ENCODE measurements at regions not wholly inside any gene's neighbourhood (a gene's known extent, or its start where the extent isn't known, plus 50 kb on each side); places are given as distances from the start of the nearest gene placed in this dataset.

DNA sequence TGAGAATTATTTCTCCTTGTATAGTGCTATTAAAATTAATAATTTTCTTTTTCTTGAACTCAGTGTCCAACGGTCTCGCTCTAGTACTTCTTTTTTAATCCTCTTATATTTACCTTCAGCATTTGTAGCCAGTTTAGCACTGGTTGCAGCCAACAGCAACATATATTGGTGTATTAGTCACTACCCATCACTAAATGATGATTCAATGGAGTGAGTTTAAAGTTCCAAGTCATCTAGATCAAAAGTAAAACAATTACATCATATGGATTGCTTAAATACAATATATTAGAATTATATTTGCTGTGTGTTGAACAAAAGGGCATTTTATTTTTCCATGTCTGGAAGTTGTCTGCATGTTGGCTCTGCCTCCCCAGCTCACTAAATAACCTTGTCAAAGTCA lies 591.8 kb downstream of the ADGRL2 start:
- Histone ChIP-seq H3K4me3 (ENCODE audit: low read depth in 1 of 2, low read length in 2 of 2) (no peak overlapping the region), H3K27ac (ENCODE audit: low read depth in 2 of 2, low read length in 1 of 2) (no peak overlapping the region), H3K9me3 (ENCODE audit: control insufficient read depth in 2 of 2, insufficient read depth in 1 of 2, low read depth in 1 of 2, low read length in 1 of 2) (peaks cover 0 to 2% of the 10 kb centered on the region in 2 donors), H3K27me3 (ENCODE audit: control insufficient read depth in 1 of 2, insufficient read depth in 2 of 2, low read length in 2 of 2) (no peaks in the 10 kb centered on the region), H3K4me1 (ENCODE audit: control insufficient read depth in 2 of 2, insufficient read depth in 2 of 2, low read length in 1 of 2) (no peaks in the 10 kb centered on the region), H3K36me3 (ENCODE audit: control insufficient read depth in 2 of 2, insufficient read depth in 2 of 2, low read length in 1 of 2) (no peaks in the 10 kb centered on the region)
- WGBS, 2 donors: 56 to 78% methylated on average over 2 of the region's 2 CpGs

GRCh38 chr1:82391712-82392111 lies 591.0 kb downstream of the ADGRL2 start:
- Histone ChIP-seq H3K9me3 (ENCODE audit: control insufficient read depth in 2 of 2, insufficient read depth in 1 of 2, low read depth in 1 of 2, low read length in 1 of 2) (peaks cover 0 to 2% of the 10 kb centered on the region in 2 donors), H3K27me3 (ENCODE audit: control insufficient read depth in 1 of 2, insufficient read depth in 2 of 2, low read length in 2 of 2) (no peaks in the 10 kb centered on the region), H3K36me3 (ENCODE audit: control insufficient read depth in 2 of 2, insufficient read depth in 2 of 2, low read length in 1 of 2) (no peaks in the 10 kb centered on the region), H3K27ac (ENCODE audit: low read depth in 2 of 2, low read length in 1 of 2) (no peak overlapping the region), H3K4me1 (ENCODE audit: control insufficient read depth in 2 of 2, insufficient read depth in 2 of 2, low read length in 1 of 2) (no peaks in the 10 kb centered on the region), H3K4me3 (ENCODE audit: low read depth in 1 of 2, low read length in 2 of 2) (no peak overlapping the region)
- 72 to 78% methylated on average over 2 of the region's 2 CpGs for WGBS, 2 donors

DNA sequence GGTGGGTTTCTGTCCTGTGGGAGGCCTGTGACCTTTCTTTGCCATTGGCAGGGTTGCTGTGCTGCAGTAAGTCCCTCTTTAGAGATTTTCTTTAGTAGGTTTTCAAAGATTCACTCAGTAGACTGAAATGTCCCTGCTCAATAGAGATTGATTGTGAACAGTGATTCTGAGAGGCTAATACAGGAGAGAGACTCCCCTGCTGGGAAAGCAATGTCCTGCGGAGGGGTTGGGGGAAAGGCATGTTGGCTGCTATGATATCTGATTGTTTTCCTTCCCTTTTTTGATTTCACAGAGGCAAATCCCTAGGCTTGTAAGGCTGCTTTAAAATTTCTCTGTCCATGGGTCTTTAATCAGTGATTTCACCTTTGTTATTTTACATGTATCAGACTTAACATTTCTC lies 589.9 kb downstream of the ADGRL2 start:
- Histone ChIP-seq H3K27ac (ENCODE audit: low read depth in 2 of 2, low read length in 1 of 2) (no peak overlapping the region), H3K4me3 (ENCODE audit: low read depth in 1 of 2, low read length in 2 of 2) (no peak overlapping the region), H3K9me3 (ENCODE audit: control insufficient read depth in 2 of 2, insufficient read depth in 1 of 2, low read depth in 1 of 2, low read length in 1 of 2) (no peaks in the 10 kb centered on the region), H3K36me3 (ENCODE audit: control insufficient read depth in 2 of 2, insufficient read depth in 2 of 2, low read length in 1 of 2) (no peaks in the 10 kb centered on the region), H3K4me1 (ENCODE audit: control insufficient read depth in 2 of 2, insufficient read depth in 2 of 2, low read length in 1 of 2) (no peaks in the 10 kb centered on the region), H3K27me3 (ENCODE audit: control insufficient read depth in 1 of 2, insufficient read depth in 2 of 2, low read length in 2 of 2) (no peaks in the 10 kb centered on the region)
- WGBS, 2 donors: 67 to 90% methylated on average over 1 of the region's 1 CpG

DNA sequence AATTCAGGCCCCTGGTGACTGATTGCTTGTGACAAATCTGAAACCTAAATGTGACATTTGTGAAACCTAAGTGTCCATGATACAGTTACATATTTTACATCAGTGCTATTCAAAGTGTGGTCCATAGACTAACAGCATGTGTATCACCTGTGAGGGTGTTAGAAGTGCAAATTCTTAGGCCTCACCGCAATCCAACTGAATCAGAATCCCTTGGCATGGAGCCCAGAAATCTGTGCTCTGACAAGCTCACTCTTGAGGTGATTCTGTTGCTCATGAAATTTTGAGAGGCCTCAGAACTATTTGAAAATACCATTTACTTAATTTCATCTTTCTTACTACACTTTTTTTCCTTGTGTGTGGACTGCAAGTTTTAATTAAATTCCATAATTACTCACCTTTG lies 587.9 kb downstream of the ADGRL2 start:
- no peaks in the 10 kb centered on the region for H3K4me1 ChIP-seq (ENCODE audit: control insufficient read depth in 2 of 2, insufficient read depth in 2 of 2, low read length in 1 of 2)
- H3K9me3 ChIP-seq (ENCODE audit: control insufficient read depth in 2 of 2, insufficient read depth in 1 of 2, low read depth in 1 of 2, low read length in 1 of 2): no peaks in the 10 kb centered on the region
- no peak overlapping the region for H3K27ac ChIP-seq (ENCODE audit: low read depth in 2 of 2, low read length in 1 of 2)
- H3K36me3 ChIP-seq (ENCODE audit: control insufficient read depth in 2 of 2, insufficient read depth in 2 of 2, low read length in 1 of 2): no peaks in the 10 kb centered on the region
- no peaks in the 10 kb centered on the region for H3K27me3 ChIP-seq (ENCODE audit: control insufficient read depth in 1 of 2, insufficient read depth in 2 of 2, low read length in 2 of 2)
- no peak overlapping the region for H3K4me3 ChIP-seq (ENCODE audit: low read depth in 1 of 2, low read length in 2 of 2)
- WGBS, 2 donors: 49 to 72% methylated on average over 1 of the region's 1 CpG

- H3K27me3 ChIP-seq (ENCODE audit: control insufficient read depth in 1 of 2, insufficient read depth in 2 of 2, low read length in 2 of 2): no peaks in the 10 kb centered on the region
- no peaks in the 10 kb centered on the region for H3K36me3 ChIP-seq (ENCODE audit: control insufficient read depth in 2 of 2, insufficient read depth in 2 of 2, low read length in 1 of 2)
- no peaks in the 10 kb centered on the region for H3K9me3 ChIP-seq (ENCODE audit: control insufficient read depth in 2 of 2, insufficient read depth in 1 of 2, low read depth in 1 of 2, low read length in 1 of 2)
- H3K4me1 ChIP-seq (ENCODE audit: control insufficient read depth in 2 of 2, insufficient read depth in 2 of 2, low read length in 1 of 2): no peaks in the 10 kb centered on the region
- WGBS, 2 donors: 67 to 69% methylated on average over 2 of the region's 2 CpGs
- no peak overlapping the region for H3K27ac ChIP-seq (ENCODE audit: low read depth in 2 of 2, low read length in 1 of 2)
- no peak overlapping the region for H3K4me3 ChIP-seq (ENCODE audit: low read depth in 1 of 2, low read length in 2 of 2)
Observed at GRCh38 chr1:82387012-82387366, 586.3 kb downstream of the ADGRL2 start.

DNA sequence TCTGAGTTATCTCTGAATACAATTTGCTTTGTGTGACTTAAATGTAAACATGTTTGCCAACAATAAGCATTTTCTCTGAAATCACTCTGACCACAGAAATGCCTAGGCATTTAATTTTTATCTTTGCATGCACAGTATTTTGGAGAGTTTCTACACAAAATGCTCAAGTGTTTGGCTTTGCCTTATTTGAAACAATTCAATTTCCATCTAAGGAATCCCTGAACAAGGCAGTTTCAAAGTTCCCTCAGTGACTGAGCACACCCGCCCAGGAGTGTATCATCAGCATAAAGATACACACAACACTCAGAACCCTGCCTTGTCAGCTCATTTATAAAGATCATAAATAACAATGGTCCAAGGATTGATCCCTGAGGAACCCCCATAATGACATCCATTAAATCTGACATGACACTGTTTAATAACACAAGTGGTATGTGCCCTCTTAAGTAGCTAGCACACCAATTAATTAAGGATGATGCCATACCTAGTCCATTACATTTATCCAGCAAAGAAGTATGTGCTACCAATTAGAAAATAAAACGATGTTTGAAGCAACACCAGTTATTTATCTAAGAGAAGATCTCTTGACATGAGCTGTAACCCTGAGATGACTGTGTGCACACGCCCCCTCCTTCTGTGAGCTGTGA lies 585.8 kb downstream of the ADGRL2 start:
- no peaks in the 10 kb centered on the region for H3K36me3 ChIP-seq (ENCODE audit: control insufficient read depth in 2 of 2, insufficient read depth in 2 of 2, low read length in 1 of 2)
- no peaks in the 10 kb centered on the region for H3K4me1 ChIP-seq (ENCODE audit: control insufficient read depth in 2 of 2, insufficient read depth in 2 of 2, low read length in 1 of 2)
- H3K27me3 ChIP-seq (ENCODE audit: control insufficient read depth in 1 of 2, insufficient read depth in 2 of 2, low read length in 2 of 2): no peaks in the 10 kb centered on the region
- no peak overlapping the region for H3K4me3 ChIP-seq (ENCODE audit: low read depth in 1 of 2, low read length in 2 of 2)
- WGBS, 2 donors: 71 to 76% methylated on average over 3 of the region's 3 CpGs
- H3K27ac ChIP-seq (ENCODE audit: low read depth in 2 of 2, low read length in 1 of 2): no peak overlapping the region
- no peaks in the 10 kb centered on the region for H3K9me3 ChIP-seq (ENCODE audit: control insufficient read depth in 2 of 2, insufficient read depth in 1 of 2, low read depth in 1 of 2, low read length in 1 of 2)

- no peaks in the 10 kb centered on the region for H3K27me3 ChIP-seq (ENCODE audit: control insufficient read depth in 1 of 2, insufficient read depth in 2 of 2, low read length in 2 of 2)
- 74 to 77% methylated on average over 3 of the region's 3 CpGs for whole genome bisulfite sequencing, 2 donors
Observed at GRCh38 chr1:82384776-82385175, 584.0 kb downstream of the ADGRL2 start.

GRCh38 chr1:82377201-82377884 lies 576.6 kb downstream of the ADGRL2 start:
- Histone ChIP-seq H3K27ac (ENCODE audit: low read depth in 2 of 2, low read length in 1 of 2) (no peak overlapping the region), H3K4me3 (ENCODE audit: low read depth in 1 of 2, low read length in 2 of 2) (no peak overlapping the region), H3K9me3 (ENCODE audit: control insufficient read depth in 2 of 2, insufficient read depth in 1 of 2, low read depth in 1 of 2, low read length in 1 of 2) (no peaks in the 10 kb centered on the region), H3K27me3 (ENCODE audit: control insufficient read depth in 1 of 2, insufficient read depth in 2 of 2, low read length in 2 of 2) (no peaks in the 10 kb centered on the region), H3K4me1 (ENCODE audit: control insufficient read depth in 2 of 2, insufficient read depth in 2 of 2, low read length in 1 of 2) (no peaks in the 10 kb centered on the region), H3K36me3 (ENCODE audit: control insufficient read depth in 2 of 2, insufficient read depth in 2 of 2, low read length in 1 of 2) (no peaks in the 10 kb centered on the region)
- WGBS, 2 donors: 61 to 68% methylated on average over 5 of the region's 5 CpGs

More at GRCh38 chr1:82384776-82385175, 584.0 kb downstream of the ADGRL2 start:
- Histone ChIP-seq H3K4me3 (ENCODE audit: low read depth in 1 of 2, low read length in 2 of 2) (no peak overlapping the region), H3K36me3 (ENCODE audit: control insufficient read depth in 2 of 2, insufficient read depth in 2 of 2, low read length in 1 of 2) (no peaks in the 10 kb centered on the region), H3K9me3 (ENCODE audit: control insufficient read depth in 2 of 2, insufficient read depth in 1 of 2, low read depth in 1 of 2, low read length in 1 of 2) (no peaks in the 10 kb centered on the region), H3K27ac (ENCODE audit: low read depth in 2 of 2, low read length in 1 of 2) (no peak overlapping the region), H3K4me1 (ENCODE audit: control insufficient read depth in 2 of 2, insufficient read depth in 2 of 2, low read length in 1 of 2) (no peaks in the 10 kb centered on the region)

DNA sequence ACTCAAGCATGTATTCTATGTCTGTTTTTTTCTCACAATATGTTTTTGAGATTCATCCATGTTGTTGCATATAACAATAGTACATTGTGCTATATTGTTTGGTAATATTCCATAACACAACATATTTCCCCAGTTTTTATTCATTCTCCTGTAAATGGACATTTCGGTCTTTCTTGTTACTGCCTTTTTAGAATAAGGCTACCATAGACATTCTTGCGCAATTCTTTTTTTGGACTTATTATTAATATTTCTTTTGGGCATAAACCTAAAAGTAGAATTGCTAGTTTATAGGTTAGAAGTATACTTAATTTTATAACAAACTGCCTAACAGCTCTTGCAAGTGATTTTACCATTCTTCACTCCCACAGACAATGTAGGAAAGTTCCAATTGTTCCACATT lies 573.0 kb downstream of the ADGRL2 start:
- Histone ChIP-seq H3K9me3 (ENCODE audit: control insufficient read depth in 2 of 2, insufficient read depth in 1 of 2, low read depth in 1 of 2, low read length in 1 of 2) (no peaks in the 10 kb centered on the region), H3K4me1 (ENCODE audit: control insufficient read depth in 2 of 2, insufficient read depth in 2 of 2, low read length in 1 of 2) (no peaks in the 10 kb centered on the region), H3K36me3 (ENCODE audit: control insufficient read depth in 2 of 2, insufficient read depth in 2 of 2, low read length in 1 of 2) (no peaks in the 10 kb centered on the region), H3K27me3 (ENCODE audit: control insufficient read depth in 1 of 2, insufficient read depth in 2 of 2, low read length in 2 of 2) (no peaks in the 10 kb centered on the region), H3K4me3 (ENCODE audit: low read depth in 1 of 2, low read length in 2 of 2) (no peak overlapping the region), H3K27ac (ENCODE audit: low read depth in 2 of 2, low read length in 1 of 2) (no peak overlapping the region)
- WGBS, 2 donors: 96 to 98% methylated on average over 2 of the region's 2 CpGs

All from esophagus (tissue), 2 donors.